ENCODE measurements at regions not wholly inside any gene's neighbourhood (a gene's known extent, or its start where the extent isn't known, plus 50 kb on each side); places are given as distances from the start of the nearest gene placed in this dataset.
A peak's percentile ranks its signal among the peaks of the same experiment; 100 is the strongest.

GRCh38 chr7:54330216-54330800, 211.9 kb upstream of the VSTM2A start:
- WGBS (ENCODE audit: extremely low coverage, insufficient coverage, insufficient read length) = no CpG with 5 or more reads among the region's 4 CpGs
- Histone ChIP-seq H3K79me2 (ENCODE audit: control insufficient read depth, insufficient read depth, low read length, poor library complexity) (no peaks in the 10 kb centered on the region), H3K27me3 (ENCODE audit: insufficient read depth, low read length) (no peaks in the 10 kb centered on the region)

GRCh38 chr7:54331311-54331710, 210.9 kb upstream of the VSTM2A start:
- no peaks in the 10 kb centered on the region for H3K9me3 ChIP-seq (ENCODE audit: insufficient read depth, low read depth, low read length)
- H3K79me1 ChIP-seq (ENCODE audit: low read length) = no peaks in the 10 kb centered on the region
- no peak overlapping the region for H3K23ac ChIP-seq (ENCODE audit: low read length)
- H4K12ac ChIP-seq (ENCODE audit: low read depth, low read length) = no peak overlapping the region
- H2BK5ac ChIP-seq (ENCODE audit: low read depth, low read length, poor library complexity) = no peak overlapping the region
- no peaks in the 10 kb centered on the region for H3K4me1 ChIP-seq (ENCODE audit: control insufficient read depth in 1 of 2, insufficient read depth in 2 of 2, low read length in 2 of 2)
- no peak overlapping the region for H3K14ac ChIP-seq (ENCODE audit: low read length)
- no peak overlapping the region for H4K8ac ChIP-seq (ENCODE audit: low read depth, low read length)
- no peak for DNase-seq
- H3K36me3 ChIP-seq (ENCODE audit: control insufficient read depth in 1 of 2, insufficient read depth in 2 of 2, low read length in 2 of 2) = no peaks in the 10 kb centered on the region
- no peak overlapping the region for H2BK120ac ChIP-seq (ENCODE audit: insufficient read depth, low read length, poor library complexity)
- no peak overlapping the region for H2AFZ ChIP-seq (ENCODE audit: insufficient read depth, low read length, poor library complexity)
- no peaks in the 10 kb centered on the region for H3K79me2 ChIP-seq (ENCODE audit: control insufficient read depth, insufficient read depth, low read length, poor library complexity)
- H2BK12ac ChIP-seq (ENCODE audit: low read length) = no peak overlapping the region
- H3K18ac ChIP-seq (ENCODE audit: low read length) = no peak overlapping the region
- no peak overlapping the region for H4K91ac ChIP-seq (ENCODE audit: low read depth, low read length)
- no peak overlapping the region for H3K27ac ChIP-seq (ENCODE audit: low read depth, low read length)
- H3K27me3 ChIP-seq (ENCODE audit: insufficient read depth, low read length) = no peaks in the 10 kb centered on the region
- H3K9ac ChIP-seq (ENCODE audit: low read length) = no peak overlapping the region
- H3K4me3 ChIP-seq (ENCODE audit: low read depth, low read length) = no peak overlapping the region
- H3K4me2 ChIP-seq (ENCODE audit: low read length) = no peak overlapping the region
- WGBS (ENCODE audit: extremely low coverage, insufficient coverage, insufficient read length) = no CpG with 5 or more reads among the region's 1 CpG
- no peak overlapping the region for H2AK5ac ChIP-seq (ENCODE audit: low read length)
- H3K4ac ChIP-seq (ENCODE audit: low read depth, low read length) = no peak overlapping the region

More at GRCh38 chr7:54330216-54330800, 211.9 kb upstream of the VSTM2A start:
- no peaks in the 10 kb centered on the region for H3K4me1 ChIP-seq (ENCODE audit: control insufficient read depth in 1 of 2, insufficient read depth in 2 of 2, low read length in 2 of 2)
- no peak overlapping the region for H2BK5ac ChIP-seq (ENCODE audit: low read depth, low read length, poor library complexity)
- H3K9ac ChIP-seq (ENCODE audit: low read length) = no peak overlapping the region
- H4K91ac ChIP-seq (ENCODE audit: low read depth, low read length) = no peak overlapping the region
- H3K9me3 ChIP-seq (ENCODE audit: insufficient read depth, low read depth, low read length) = no peaks in the 10 kb centered on the region
- H3K79me1 ChIP-seq (ENCODE audit: low read length) = no peaks in the 10 kb centered on the region
- H3K14ac ChIP-seq (ENCODE audit: low read length) = no peak overlapping the region
- H3K4me3 ChIP-seq (ENCODE audit: low read depth, low read length) = no peak overlapping the region
- H3K4ac ChIP-seq (ENCODE audit: low read depth, low read length) = no peak overlapping the region
- no peak for DNase-seq
- no peak overlapping the region for H3K4me2 ChIP-seq (ENCODE audit: low read length)
- no peak overlapping the region for H3K18ac ChIP-seq (ENCODE audit: low read length)
- H2AFZ ChIP-seq (ENCODE audit: insufficient read depth, low read length, poor library complexity) = no peak overlapping the region
- H3K36me3 ChIP-seq (ENCODE audit: control insufficient read depth in 1 of 2, insufficient read depth in 2 of 2, low read length in 2 of 2) = no peaks in the 10 kb centered on the region
- H3K23ac ChIP-seq (ENCODE audit: low read length) = no peak overlapping the region
- no peak overlapping the region for H2BK12ac ChIP-seq (ENCODE audit: low read length)
- no peak overlapping the region for H2BK120ac ChIP-seq (ENCODE audit: insufficient read depth, low read length, poor library complexity)
- no peak overlapping the region for H4K8ac ChIP-seq (ENCODE audit: low read depth, low read length)
- H3K27ac ChIP-seq (ENCODE audit: low read depth, low read length) = no peak overlapping the region
- no peak overlapping the region for H2AK5ac ChIP-seq (ENCODE audit: low read length)
- no peak overlapping the region for H4K12ac ChIP-seq (ENCODE audit: low read depth, low read length)

GRCh38 chr7:54332301-54332700, 209.9 kb upstream of the VSTM2A start:
- H3K23ac ChIP-seq (ENCODE audit: low read length) = no peak overlapping the region
- H3K4me1 ChIP-seq (ENCODE audit: control insufficient read depth in 1 of 2, insufficient read depth in 2 of 2, low read length in 2 of 2) = no peaks in the 10 kb centered on the region
- no peak overlapping the region for H3K4ac ChIP-seq (ENCODE audit: low read depth, low read length)
- no peak overlapping the region for H3K14ac ChIP-seq (ENCODE audit: low read length)
- no peaks in the 10 kb centered on the region for H3K9me3 ChIP-seq (ENCODE audit: insufficient read depth, low read depth, low read length)
- no peak overlapping the region for H2AK5ac ChIP-seq (ENCODE audit: low read length)
- DNase-seq = no peak
- H3K79me2 ChIP-seq (ENCODE audit: control insufficient read depth, insufficient read depth, low read length, poor library complexity) = no peaks in the 10 kb centered on the region
- H2BK5ac ChIP-seq (ENCODE audit: low read depth, low read length, poor library complexity) = no peak overlapping the region
- H3K9ac ChIP-seq (ENCODE audit: low read length) = no peak overlapping the region
- no peak overlapping the region for H3K4me2 ChIP-seq (ENCODE audit: low read length)
- H3K79me1 ChIP-seq (ENCODE audit: low read length) = no peaks in the 10 kb centered on the region
- H2BK120ac ChIP-seq (ENCODE audit: insufficient read depth, low read length, poor library complexity) = no peak overlapping the region
- H3K36me3 ChIP-seq (ENCODE audit: control insufficient read depth in 1 of 2, insufficient read depth in 2 of 2, low read length in 2 of 2) = no peaks in the 10 kb centered on the region
- H4K91ac ChIP-seq (ENCODE audit: low read depth, low read length) = no peak overlapping the region
- no peak overlapping the region for H2AFZ ChIP-seq (ENCODE audit: insufficient read depth, low read length, poor library complexity)
- no CpG with 5 or more reads among the region's 2 CpGs for WGBS (ENCODE audit: extremely low coverage, insufficient coverage, insufficient read length)
- H4K12ac ChIP-seq (ENCODE audit: low read depth, low read length) = no peak overlapping the region
- H3K27me3 ChIP-seq (ENCODE audit: insufficient read depth, low read length) = no peaks in the 10 kb centered on the region
- no peak overlapping the region for H3K18ac ChIP-seq (ENCODE audit: low read length)
- H3K27ac ChIP-seq (ENCODE audit: low read depth, low read length) = no peak overlapping the region
- no peak overlapping the region for H4K8ac ChIP-seq (ENCODE audit: low read depth, low read length)
- no peak overlapping the region for H3K4me3 ChIP-seq (ENCODE audit: low read depth, low read length)
- H2BK12ac ChIP-seq (ENCODE audit: low read length) = no peak overlapping the region

GRCh38 chr7:54333952-54334351, 208.2 kb upstream of the VSTM2A start:
- H4K12ac ChIP-seq (ENCODE audit: low read depth, low read length) = no peak overlapping the region
- H3K18ac ChIP-seq (ENCODE audit: low read length) = no peak overlapping the region
- no peak overlapping the region for H3K27ac ChIP-seq (ENCODE audit: low read depth, low read length)
- no peak overlapping the region for H3K23ac ChIP-seq (ENCODE audit: low read length)
- no peak overlapping the region for H2AFZ ChIP-seq (ENCODE audit: insufficient read depth, low read length, poor library complexity)
- H3K27me3 ChIP-seq (ENCODE audit: insufficient read depth, low read length) = no peaks in the 10 kb centered on the region
- H2BK12ac ChIP-seq (ENCODE audit: low read length) = no peak overlapping the region
- H2BK120ac ChIP-seq (ENCODE audit: insufficient read depth, low read length, poor library complexity) = no peak overlapping the region
- peak overlapping the region; percentile 80 for H3K9ac ChIP-seq (ENCODE audit: low read length)
- H2BK5ac ChIP-seq (ENCODE audit: low read depth, low read length, poor library complexity) = no peak overlapping the region
- H3K14ac ChIP-seq (ENCODE audit: low read length) = no peak overlapping the region
- H3K4me1 ChIP-seq (ENCODE audit: control insufficient read depth in 1 of 2, insufficient read depth in 2 of 2, low read length in 2 of 2) = no peaks in the 10 kb centered on the region
- H3K36me3 ChIP-seq (ENCODE audit: control insufficient read depth in 1 of 2, insufficient read depth in 2 of 2, low read length in 2 of 2) = no peaks in the 10 kb centered on the region
- no peak overlapping the region for H3K4ac ChIP-seq (ENCODE audit: low read depth, low read length)
- H4K91ac ChIP-seq (ENCODE audit: low read depth, low read length) = no peak overlapping the region
- no peaks in the 10 kb centered on the region for H3K79me2 ChIP-seq (ENCODE audit: control insufficient read depth, insufficient read depth, low read length, poor library complexity)
- no peak overlapping the region for H4K8ac ChIP-seq (ENCODE audit: low read depth, low read length)
- H3K79me1 ChIP-seq (ENCODE audit: low read length) = no peaks in the 10 kb centered on the region
- H2AK5ac ChIP-seq (ENCODE audit: low read length) = no peak overlapping the region
- no peak overlapping the region for H3K4me2 ChIP-seq (ENCODE audit: low read length)
- no CpG with 5 or more reads among the region's 1 CpG for WGBS (ENCODE audit: extremely low coverage, insufficient coverage, insufficient read length)
- no peaks in the 10 kb centered on the region for H3K9me3 ChIP-seq (ENCODE audit: insufficient read depth, low read depth, low read length)
- DNase-seq = no peak
- no peak overlapping the region for H3K4me3 ChIP-seq (ENCODE audit: low read depth, low read length)

All from trophoblast cell (in vitro differentiated cells and primary cell).